Caco-2 (cell line): ENCODE measurements at regions not wholly inside any gene's neighbourhood (a gene's known extent, or its start where the extent isn't known, plus 50 kb on each side); places are given as distances from the start of the nearest gene placed in this dataset.

Experiments
- BruUV-seq: library from RNA; stranded (reverse); fragments of 400-500 nt; replicated peaks from 2 replicates; lab custom pipeline; 2021; lab: Mats Ljungman, UMichigan
- CTCF ChIA-PET: fragments of 300-600 bp; sonication (Branson Sonifier 250); formaldehyde crosslinking; loops from one replicate; lab custom pipeline; 2022; ENCODE audit warnings: antibody characterized with exemption; lab: Charles Lee
- POLR2A ChIA-PET: fragments of 300-600 bp; sonication (Branson Sonifier 250); formaldehyde crosslinking; loops from one replicate; lab custom pipeline; 2022; ENCODE audit warnings: antibody characterized with exemption; lab: Charles Lee
- DNase-seq, 2 experiments: peaks; one replicate each; pipeline versions ENCODE4 v3.0.0 to v3.0.0-alpha.2; 2020 to 2022
- H3K27me3 ChIP-seq: replicated peaks from 2 replicates; pipeline ENCODE4 v1.6.0; 2011; ENCODE audit warnings: low read length; ENCODE audit not compliant: control insufficient read depth, insufficient read depth
- H3K36me3 ChIP-seq: 2 replicates; pipeline ENCODE4 v1.5.1; 2011; ENCODE audit warnings: low read length; ENCODE audit not compliant: control insufficient read depth, insufficient read depth
- H3K4me1 ChIP-seq: fragments of 250-450 bp; sonication (Bioruptor Pico); 2 replicates; pipeline ENCODE4 v1.5.1; 2020; ENCODE audit warnings: mild to moderate bottlenecking
- H3K4me3 ChIP-seq: 2 replicates; pipeline ENCODE4 v1.5.1; 2011; ENCODE audit warnings: low read depth, mild to moderate bottlenecking, control low read depth, low read length
- H3K9me3 ChIP-seq: fragments of 250-450 bp; sonication (Bioruptor Pico); 2 replicates; pipeline ENCODE4 v1.5.1; 2020; ENCODE audit warnings: mild to moderate bottlenecking, moderate library complexity
- H3K27ac Mint-ChIP-seq: one replicate; pipeline ENCODE4 v1.8.0; 2022; ENCODE audit warnings: mixed read lengths; ENCODE audit not compliant: unreplicated experiment
- H3K27me3 Mint-ChIP-seq: one replicate; pipeline ENCODE4 v1.8.0; 2022; ENCODE audit warnings: mixed read lengths; ENCODE audit not compliant: insufficient read depth, unreplicated experiment
- H3K36me3 Mint-ChIP-seq: one replicate; pipeline ENCODE4 v1.8.0; 2022; ENCODE audit warnings: mild to moderate bottlenecking, mixed read lengths; ENCODE audit not compliant: insufficient read depth, unreplicated experiment
- H3K4me1 Mint-ChIP-seq: one replicate; pipeline ENCODE4 v1.8.0; 2022; ENCODE audit warnings: low read depth, mixed read lengths; ENCODE audit not compliant: unreplicated experiment
- H3K4me3 Mint-ChIP-seq: one replicate; pipeline ENCODE4 v1.8.0; 2022; ENCODE audit warnings: mild to moderate bottlenecking, moderate library complexity, mixed read lengths; ENCODE audit not compliant: unreplicated experiment
- H3K9me3 Mint-ChIP-seq: one replicate; pipeline ENCODE4 v1.8.0; 2022; ENCODE audit warnings: mixed read lengths; ENCODE audit not compliant: unreplicated experiment
- intact Hi-C: fragments of 100-400 bp; cut with micrococcal nuclease; formaldehyde crosslinking; loops from one replicate; pipeline ENCODE4 v1.10.0; 2022; ENCODE audit not compliant: unreplicated experiment
- TF ChIP-seq, protein P1 (sequence below), 2 experiments: fragments of 200-600 bp in 1 of 2; IDR thresholded peaks; 1 replicate in 1 of 2; 2 replicates in 1 of 2; pipeline versions ENCODE4 v1.5.1 to v1.8.0; 2011 to 2022; ENCODE audit warnings: antibody characterized with exemption in 1 of 2, control low read depth in 1 of 2, inconsistent platforms in 1 of 2, low read depth in 1 of 2, low read length in 1 of 2, mild to moderate bottlenecking in 1 of 2, moderate library complexity in 1 of 2; ENCODE audit not compliant: insufficient read depth in 1 of 2, severe bottlenecking in 1 of 2, unreplicated experiment in 1 of 2

DNA sequence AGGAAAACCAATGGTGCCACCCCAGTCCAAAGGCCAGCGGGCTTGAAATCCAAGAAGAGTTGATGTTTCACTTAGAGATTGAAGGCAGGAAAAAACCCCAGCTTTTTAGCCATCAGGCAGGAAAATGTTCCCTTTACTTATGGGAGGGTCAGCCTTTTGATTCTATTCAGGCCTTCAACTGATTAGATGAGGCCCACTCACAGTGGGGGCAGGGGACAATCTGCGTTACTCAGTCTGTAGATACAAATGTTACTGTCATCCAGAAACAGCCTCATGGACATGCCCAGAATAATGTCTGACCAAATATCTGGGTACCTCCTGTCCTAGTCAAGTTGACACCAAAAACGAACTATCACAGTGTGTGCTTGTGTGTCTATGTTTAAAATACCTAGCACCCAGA, 121.2 kb upstream of the KCNQ5 start:
- intact Hi-C loops, result no loop called here
- Histone ChIP-seq H3K4me1 (no peaks in the 10 kb centered on the region), H3K36me3 (no peaks in the 10 kb centered on the region), H3K9me3 (no peaks in the 10 kb centered on the region), H3K4me3 (no peak overlapping the region), H3K27me3 (no peaks in the 10 kb centered on the region)
- Mint-ChIP-seq H3K27me3 (peaks cover 8% of the 10 kb centered on the region), H3K36me3 (no peaks in the 10 kb centered on the region), H3K27ac (no peak overlapping the region), H3K4me1 (no peaks in the 10 kb centered on the region), H3K4me3 (no peak overlapping the region), H3K9me3 (peaks cover 9% of the 10 kb centered on the region)
- DNase-seq, result no peak
- no TSS peak for BruUV-seq
- TF ChIP-seq, protein P1, sequence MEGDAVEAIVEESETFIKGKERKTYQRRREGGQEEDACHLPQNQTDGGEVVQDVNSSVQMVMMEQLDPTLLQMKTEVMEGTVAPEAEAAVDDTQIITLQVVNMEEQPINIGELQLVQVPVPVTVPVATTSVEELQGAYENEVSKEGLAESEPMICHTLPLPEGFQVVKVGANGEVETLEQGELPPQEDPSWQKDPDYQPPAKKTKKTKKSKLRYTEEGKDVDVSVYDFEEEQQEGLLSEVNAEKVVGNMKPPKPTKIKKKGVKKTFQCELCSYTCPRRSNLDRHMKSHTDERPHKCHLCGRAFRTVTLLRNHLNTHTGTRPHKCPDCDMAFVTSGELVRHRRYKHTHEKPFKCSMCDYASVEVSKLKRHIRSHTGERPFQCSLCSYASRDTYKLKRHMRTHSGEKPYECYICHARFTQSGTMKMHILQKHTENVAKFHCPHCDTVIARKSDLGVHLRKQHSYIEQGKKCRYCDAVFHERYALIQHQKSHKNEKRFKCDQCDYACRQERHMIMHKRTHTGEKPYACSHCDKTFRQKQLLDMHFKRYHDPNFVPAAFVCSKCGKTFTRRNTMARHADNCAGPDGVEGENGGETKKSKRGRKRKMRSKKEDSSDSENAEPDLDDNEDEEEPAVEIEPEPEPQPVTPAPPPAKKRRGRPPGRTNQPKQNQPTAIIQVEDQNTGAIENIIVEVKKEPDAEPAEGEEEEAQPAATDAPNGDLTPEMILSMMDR (IDR thresholded peaks at IDR 0.05; ENCODE audit: insufficient read depth in 1 of 2, low read depth in 1 of 2, low read length in 1 of 2, severe bottlenecking in 1 of 2, unreplicated experiment in 1 of 2), result no peak
- ChIA-PET CTCF (no interaction called here), POLR2A (no interaction called here)

DNA sequence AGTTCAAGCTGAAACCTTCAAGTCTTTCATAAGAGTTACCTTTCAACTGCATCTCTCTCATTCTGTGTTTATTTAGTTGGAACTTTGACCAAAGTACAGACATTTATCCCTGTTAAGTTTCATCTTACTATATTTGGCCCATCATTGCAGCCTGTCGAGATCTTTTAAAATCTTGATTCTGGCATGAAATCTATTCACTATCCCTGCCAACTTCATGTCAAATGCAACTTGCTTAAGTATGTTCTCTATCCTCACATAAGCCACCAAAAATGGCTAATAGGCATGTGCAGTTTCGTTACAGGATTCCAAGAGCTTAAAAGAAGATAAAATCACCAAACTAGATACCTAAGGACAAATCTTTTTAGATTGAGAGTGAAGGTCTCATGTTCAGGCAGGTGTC, 117.5 kb upstream of the KCNQ5 start:
- TF ChIP-seq, protein P1 (IDR thresholded peaks at IDR 0.05; ENCODE audit: insufficient read depth in 1 of 2, low read depth in 1 of 2, low read length in 1 of 2, severe bottlenecking in 1 of 2, unreplicated experiment in 1 of 2), result no peak

DNA sequence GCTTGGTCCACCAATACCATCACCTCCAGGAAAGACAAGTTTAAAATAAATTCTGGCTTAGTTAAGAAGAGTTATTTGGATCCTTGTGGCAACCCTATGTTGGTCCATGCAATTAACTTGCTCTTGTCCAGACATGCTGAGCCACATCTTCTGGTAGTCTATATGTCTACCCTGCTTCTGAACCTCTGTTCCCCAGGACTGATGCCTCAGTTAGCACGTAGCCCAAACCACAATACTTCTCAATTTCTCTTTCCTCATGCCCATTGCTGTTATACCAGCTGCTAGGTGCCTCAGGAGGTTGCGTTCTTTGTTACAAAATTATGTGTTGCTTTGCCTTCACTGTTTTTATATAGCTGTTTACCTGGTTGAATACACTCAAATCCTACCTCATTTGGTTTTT, 116.4 kb upstream of the KCNQ5 start:
- no peaks in the 10 kb centered on the region for H3K27me3 ChIP-seq
- ChIA-PET CTCF (no interaction called here), POLR2A (no interaction called here)
- H3K27ac Mint-ChIP-seq, result no peak overlapping the region
- no peaks in the 10 kb centered on the region for H3K36me3 ChIP-seq
- intact Hi-C loops, result no loop called here
- no peak for DNase-seq
- H3K4me3 Mint-ChIP-seq, result no peak overlapping the region
- H3K27me3 Mint-ChIP-seq, result no peaks in the 10 kb centered on the region
- H3K9me3 Mint-ChIP-seq, result peaks cover 9% of the 10 kb centered on the region
- no peak overlapping the region for H3K4me3 ChIP-seq
- H3K9me3 ChIP-seq, result no peaks in the 10 kb centered on the region
- TF ChIP-seq, protein P1 (IDR thresholded peaks at IDR 0.05; ENCODE audit: insufficient read depth in 1 of 2, low read depth in 1 of 2, low read length in 1 of 2, severe bottlenecking in 1 of 2, unreplicated experiment in 1 of 2), result no peak
- H3K4me1 ChIP-seq, result no peaks in the 10 kb centered on the region
- no TSS peak for BruUV-seq
- H3K4me1 Mint-ChIP-seq, result no peaks in the 10 kb centered on the region
- H3K36me3 Mint-ChIP-seq, result no peaks in the 10 kb centered on the region

More for the DNA sequence above, 117.5 kb upstream of the KCNQ5 start:
- Mint-ChIP-seq H3K4me3 (no peak overlapping the region), H3K9me3 (peaks cover 9% of the 10 kb centered on the region), H3K4me1 (no peaks in the 10 kb centered on the region), H3K27me3 (no peaks in the 10 kb centered on the region), H3K27ac (no peak overlapping the region), H3K36me3 (no peaks in the 10 kb centered on the region)
- intact Hi-C loops, result no loop called here
- no peaks in the 10 kb centered on the region for H3K36me3 ChIP-seq
- H3K9me3 ChIP-seq, result no peaks in the 10 kb centered on the region
- H3K27me3 ChIP-seq, result no peaks in the 10 kb centered on the region
- H3K4me3 ChIP-seq, result no peak overlapping the region
- no peaks in the 10 kb centered on the region for H3K4me1 ChIP-seq
- no TSS peak for BruUV-seq
- no peak for DNase-seq
- ChIA-PET CTCF (no interaction called here), POLR2A (no interaction called here)
